Keratinocyte (primary cell): ENCODE measurements at regions not wholly inside any gene's neighbourhood (a gene's known extent, or its start where the extent isn't known, plus 50 kb on each side); places are given as distances from the start of the nearest gene placed in this dataset.
A peak's percentile ranks its signal among the peaks of the same experiment; 100 is the strongest.

Experiments used
- EZH2 ChIP-seq: IDR thresholded peaks from one replicate; pipeline ENCODE4 v1.6.1; 2012; ENCODE audit warnings: inconsistent platforms, mild to moderate bottlenecking, low read length, moderate library complexity
- TF ChIP-seq, protein P1 (sequence below), 3 experiments: IDR thresholded peaks in 1 of 3; conservative IDR thresholded peaks in 1 of 3; optimal IDR thresholded peaks in 1 of 3; 2 replicates in 2 of 3; 3 replicates in 1 of 3; pipeline versions ENCODE3 to v1.5.1; 2011; ENCODE audit warnings: low read length in 3 of 3, mild to moderate bottlenecking in 3 of 3, moderate library complexity in 2 of 3, control low read depth in 1 of 3, inconsistent platforms in 1 of 3; ENCODE audit not compliant: insufficient read depth in 2 of 3; ENCODE audit errors: extremely low read depth in 1 of 3

DNA sequence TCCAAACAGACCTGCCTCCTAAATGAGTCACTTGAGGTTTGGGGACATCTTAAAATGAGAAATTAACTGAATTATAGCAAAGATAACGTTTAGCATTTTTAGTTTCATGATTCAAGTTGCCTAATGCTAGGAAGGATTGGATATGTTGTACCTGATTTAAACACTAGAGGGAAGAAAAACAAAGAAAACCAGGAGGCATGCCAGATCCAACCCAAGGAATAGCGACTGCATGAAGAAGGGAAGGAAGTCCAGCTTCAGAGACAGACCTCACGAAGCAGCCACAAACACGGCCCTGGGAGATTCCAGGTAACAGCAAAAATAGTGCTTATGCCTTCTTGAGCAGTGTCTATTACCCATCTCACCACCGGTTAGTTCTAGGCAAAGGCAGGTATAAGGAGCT is 499.9 kb upstream of the SPHKAP start:
- TF ChIP-seq, protein P1, sequence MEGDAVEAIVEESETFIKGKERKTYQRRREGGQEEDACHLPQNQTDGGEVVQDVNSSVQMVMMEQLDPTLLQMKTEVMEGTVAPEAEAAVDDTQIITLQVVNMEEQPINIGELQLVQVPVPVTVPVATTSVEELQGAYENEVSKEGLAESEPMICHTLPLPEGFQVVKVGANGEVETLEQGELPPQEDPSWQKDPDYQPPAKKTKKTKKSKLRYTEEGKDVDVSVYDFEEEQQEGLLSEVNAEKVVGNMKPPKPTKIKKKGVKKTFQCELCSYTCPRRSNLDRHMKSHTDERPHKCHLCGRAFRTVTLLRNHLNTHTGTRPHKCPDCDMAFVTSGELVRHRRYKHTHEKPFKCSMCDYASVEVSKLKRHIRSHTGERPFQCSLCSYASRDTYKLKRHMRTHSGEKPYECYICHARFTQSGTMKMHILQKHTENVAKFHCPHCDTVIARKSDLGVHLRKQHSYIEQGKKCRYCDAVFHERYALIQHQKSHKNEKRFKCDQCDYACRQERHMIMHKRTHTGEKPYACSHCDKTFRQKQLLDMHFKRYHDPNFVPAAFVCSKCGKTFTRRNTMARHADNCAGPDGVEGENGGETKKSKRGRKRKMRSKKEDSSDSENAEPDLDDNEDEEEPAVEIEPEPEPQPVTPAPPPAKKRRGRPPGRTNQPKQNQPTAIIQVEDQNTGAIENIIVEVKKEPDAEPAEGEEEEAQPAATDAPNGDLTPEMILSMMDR (optimal IDR thresholded peaks at IDR 0.05 in 1 of 3, IDR thresholded peaks at IDR 0.05 in 1 of 3, conservative IDR thresholded peaks at IDR 0.05 in 1 of 3; ENCODE audit: extremely low read depth in 1 of 3, insufficient read depth in 2 of 3, low read length in 3 of 3): peak; percentile 37 to 48 (median 40)
- TF ChIP-seq EZH2: no peak
